HG03045 (cell line): ENCODE measurements at regions not wholly inside any gene's neighbourhood (a gene's known extent, or its start where the extent isn't known, plus 50 kb on each side); places are given as distances from the start of the nearest gene placed in this dataset.

Experiments
- ATAC-seq: cut with Tn5 transposase; IDR thresholded peaks from one replicate; pipeline ENCODE4 v1.9.1; 2021; ENCODE audit warnings: mild to moderate bottlenecking, moderate library complexity; ENCODE audit not compliant: unreplicated experiment

DNA sequence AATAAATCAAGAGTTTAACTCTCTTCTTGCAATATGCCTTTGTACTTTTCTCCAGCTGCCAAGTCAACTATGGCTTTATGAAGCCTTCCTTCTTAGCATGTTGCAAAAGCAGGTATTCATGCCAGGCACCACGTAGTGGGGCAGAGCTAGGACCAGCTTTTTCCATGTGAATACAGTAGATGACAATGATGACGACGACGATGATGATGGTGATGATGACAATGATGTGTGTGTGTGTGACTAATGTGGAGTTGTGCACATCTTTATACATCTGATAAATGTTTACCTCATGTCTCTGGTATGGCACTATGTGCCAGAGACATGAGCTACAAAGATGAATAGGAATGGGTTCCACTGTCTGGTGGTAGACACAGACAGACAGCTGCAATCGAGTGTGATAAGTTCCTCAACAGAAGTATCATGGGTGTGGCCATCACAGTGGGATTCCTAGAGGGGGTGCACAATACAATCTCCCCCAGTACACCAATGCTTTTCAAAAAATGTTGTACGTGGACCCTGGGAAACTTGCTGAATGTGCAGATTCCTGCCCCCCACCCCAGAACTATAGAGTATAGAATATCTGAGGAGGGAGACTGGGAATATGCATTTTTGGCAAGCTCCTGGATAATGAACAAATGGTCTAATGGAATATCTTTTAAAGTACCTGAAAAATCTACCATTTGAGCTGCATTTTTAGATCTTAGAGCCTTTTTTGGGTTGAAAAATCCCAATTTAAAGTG is 183.4 kb downstream of the ABCC12 start:
- no peak for ATAC-seq

DNA sequence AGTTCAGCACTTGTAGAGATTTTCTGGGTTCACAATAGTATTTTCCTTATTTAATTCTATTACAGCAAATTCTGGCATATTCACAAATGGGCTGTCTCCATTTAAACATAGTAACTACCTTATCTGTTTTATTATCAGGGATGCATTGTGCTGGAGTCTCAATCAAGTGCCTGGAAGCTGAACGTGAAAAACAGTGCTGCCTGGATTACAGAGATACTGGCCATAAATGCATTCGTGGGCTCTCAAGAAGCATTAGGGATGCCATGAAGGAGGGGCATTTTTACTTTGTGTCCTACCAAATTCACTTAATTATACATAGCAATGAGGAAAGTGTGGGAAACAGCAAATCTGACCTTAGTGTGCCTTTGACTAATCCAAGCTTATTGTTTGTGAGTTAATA is 184.6 kb downstream of the ABCC12 start:
- no peak for ATAC-seq

DNA sequence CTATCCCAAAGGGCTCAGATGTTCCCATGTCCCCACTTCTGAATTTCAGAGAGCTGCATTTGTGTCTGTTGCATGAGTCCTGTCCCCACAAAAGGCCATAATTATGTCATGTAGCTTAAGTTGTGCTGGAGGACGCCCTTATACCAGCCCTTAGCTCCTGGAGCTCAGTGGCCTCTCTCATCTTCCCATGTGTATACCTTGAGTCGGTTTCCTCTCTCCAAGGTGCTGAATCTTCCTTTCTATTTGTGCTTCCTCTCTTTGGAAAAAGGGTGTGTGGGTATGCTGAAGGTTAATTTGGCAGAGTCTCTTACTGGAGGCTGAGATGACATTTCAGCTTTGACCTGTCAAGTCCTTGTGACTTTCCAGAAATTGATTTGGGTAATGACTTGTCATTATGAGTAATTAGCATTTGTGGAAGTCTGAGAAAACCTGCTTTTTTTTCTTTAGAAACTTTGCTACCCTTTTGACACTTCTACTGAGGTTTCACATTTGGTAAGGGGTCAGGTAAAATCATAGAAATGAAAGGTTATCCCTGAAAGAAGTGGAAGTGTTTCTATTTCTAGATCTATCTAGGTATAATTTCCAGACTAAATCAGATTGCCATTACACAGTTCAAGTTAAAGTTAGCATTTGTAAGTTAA is 185.4 kb downstream of the ABCC12 start:
- no peak for ATAC-seq

DNA sequence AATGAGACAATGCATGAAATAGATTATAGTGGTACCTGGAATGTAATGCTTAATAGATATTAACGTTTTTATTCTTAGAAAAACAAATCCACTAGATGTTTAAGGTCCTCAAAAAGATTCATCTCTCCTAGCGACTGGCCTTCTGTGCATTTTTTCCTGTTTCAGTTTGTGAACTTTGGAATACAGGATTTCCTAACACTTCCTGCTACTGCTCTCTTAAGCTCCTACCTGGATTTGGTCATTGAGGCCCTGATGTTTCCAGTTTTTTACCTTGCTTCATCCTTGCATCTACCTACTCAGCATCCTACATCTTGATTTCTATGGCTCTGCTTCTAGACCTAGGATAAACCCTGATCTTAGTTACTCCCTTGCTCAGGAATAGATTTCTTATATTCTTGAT is 188.4 kb downstream of the ABCC12 start:
- no peak for ATAC-seq

DNA sequence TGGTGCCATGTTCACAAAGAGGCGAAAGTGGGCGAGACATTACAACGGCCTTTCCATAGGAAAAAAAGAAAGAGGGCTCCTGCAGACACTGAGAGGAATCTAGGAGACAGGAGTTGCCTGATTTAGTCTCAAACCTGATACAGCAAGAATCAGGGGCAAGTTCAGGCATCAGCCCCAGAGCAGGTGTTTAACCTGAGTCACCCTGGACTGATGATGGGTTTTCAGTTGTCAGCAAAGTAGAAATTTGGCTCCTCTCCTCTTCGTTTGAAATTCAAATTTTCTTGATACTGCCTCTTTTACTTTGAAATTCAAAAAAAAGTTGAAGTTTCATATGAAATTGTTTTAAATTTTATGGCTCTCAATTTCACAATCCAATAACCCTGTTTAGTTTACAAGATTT is 189.5 kb downstream of the ABCC12 start:
- ATAC-seq, result no peak

DNA sequence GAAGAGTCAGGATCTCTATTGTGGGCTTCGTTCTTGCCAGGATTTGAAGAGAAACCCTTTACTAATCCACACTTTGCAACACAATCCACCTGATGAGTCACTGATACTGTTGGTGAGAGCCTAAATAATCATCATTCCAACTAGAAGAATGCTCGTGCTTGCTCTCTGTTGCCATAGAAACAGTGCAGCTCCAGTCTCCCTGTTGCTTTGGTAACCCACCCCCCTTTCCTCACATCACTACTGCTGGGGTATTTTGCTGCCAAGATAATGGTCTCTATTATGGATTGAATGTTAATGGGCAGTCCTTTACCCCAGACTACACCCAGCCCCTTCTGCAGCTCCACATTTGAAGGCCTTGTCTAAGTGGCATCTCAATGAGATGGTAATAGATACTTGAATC is 190.4 kb downstream of the ABCC12 start:
- no peak for ATAC-seq

DNA sequence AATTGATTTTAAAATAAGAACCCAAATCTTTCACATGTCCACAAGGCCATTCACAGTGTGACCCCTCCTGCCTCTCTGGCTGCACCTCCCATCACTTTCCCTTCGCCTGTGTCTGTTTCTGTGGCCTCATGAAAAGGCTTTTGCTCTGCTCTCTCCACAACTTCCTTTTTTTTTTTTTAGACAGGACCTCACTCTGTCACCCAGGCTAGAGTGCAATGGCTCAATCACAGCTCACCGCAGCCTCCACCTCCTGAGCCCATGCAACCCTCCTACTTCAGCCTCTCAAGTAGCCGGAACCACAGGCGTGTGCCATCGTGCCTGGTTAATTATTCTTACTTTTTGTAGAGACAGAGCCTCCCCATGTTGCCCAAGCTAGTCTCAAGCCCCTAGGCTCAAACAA is 197.1 kb downstream of the ABCC12 start:
- no peak for ATAC-seq

DNA sequence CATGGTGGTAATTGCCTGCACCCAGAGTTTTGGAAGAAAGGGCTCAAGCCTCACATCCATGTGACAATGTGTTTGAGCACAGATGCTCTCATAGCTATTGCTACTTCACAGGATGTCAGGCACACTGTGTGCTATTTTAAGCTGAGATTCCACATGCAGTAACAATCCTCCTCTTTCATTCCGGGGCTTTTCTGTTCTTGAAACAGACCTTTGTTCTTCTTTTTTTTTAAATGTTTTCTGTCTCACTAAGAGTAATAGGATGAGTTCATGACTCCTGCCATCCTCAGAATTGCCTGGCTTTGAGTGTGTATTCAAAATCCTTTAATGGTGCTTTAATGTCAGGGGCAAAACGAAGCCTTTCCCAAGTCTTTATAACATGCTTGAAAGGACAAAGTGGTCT is 198.9 kb downstream of the ABCC12 start:
- no peak for ATAC-seq

DNA sequence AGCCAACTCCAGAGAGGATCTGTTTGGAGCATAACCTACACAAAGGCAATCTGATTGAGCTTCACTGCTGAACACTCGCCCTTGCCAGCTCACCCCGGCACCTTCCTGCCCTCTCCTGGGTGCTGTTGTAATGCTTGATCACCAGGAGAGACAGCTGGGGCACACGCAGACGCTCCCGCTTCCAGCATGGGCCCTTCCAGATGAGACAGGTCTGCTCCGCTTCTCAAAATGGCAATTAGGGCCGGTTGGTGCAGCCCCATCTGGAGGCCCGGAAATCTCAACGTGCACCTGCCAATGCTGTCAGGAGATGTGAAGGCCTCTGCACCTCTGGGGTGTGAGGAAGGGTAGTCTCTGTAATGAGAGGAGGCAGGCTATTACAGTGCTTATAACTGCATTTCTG is 206.1 kb downstream of the ABCC12 start:
- ATAC-seq, result no peak

DNA sequence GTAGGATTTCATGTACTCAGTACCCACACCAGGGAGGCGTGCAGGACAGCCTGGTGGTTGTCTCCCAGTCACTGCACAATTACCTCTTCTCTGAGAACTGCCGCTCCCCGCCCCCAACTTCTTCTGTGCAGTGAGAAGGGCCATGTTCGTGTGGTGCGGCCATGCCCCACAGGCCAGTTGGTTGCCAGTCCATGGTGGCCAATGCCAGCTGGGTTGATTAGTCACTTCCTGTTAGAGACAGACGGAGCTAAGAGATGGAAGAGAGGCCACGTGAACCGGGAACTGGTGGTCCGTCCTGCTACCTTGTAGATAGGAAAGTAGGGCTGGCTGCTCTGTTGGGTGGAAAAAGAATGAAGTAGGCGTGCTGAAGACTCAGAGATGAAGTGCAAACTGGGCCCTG is 206.5 kb downstream of the ABCC12 start:
- ATAC-seq, result no peak

DNA sequence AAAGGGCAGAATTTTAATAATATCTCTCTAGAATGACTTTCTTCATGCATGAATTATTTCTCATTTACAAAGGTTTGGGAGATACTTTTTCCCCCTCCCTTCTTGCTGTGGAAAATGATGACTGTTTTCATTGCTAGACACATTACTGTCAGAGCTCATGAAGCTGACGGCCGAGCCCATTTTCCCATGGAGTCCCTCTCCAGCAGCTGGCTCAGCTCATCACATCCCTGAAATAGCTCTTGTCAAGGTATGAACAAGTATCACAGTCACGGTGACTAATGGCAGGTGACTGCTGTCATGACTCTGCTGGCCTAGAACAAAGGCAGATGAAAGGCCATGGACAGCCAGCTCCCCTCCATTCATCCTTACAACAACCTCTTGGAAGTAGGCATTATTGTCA is 208.1 kb downstream of the ABCC12 start:
- no peak for ATAC-seq

DNA sequence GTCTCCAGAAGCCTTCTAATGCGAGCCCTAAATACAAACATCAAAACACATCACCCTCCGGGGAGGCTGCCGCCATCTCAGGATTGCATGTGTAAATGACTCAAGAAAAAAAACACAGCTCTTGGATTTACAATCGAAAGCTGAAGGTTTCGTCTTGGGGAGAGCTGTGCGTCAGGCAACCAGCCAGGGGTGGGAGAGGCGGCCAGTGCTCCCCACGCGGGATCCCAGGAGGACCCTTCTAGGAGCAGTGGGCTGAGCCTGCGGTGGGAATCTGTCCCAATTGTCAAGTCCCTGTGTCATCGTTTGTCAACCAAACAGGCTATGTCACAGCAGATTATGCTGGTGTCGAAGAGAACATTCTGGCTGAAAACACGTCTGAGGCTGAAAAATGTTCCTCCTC is 209.7 kb downstream of the ABCC12 start:
- no peak for ATAC-seq

DNA sequence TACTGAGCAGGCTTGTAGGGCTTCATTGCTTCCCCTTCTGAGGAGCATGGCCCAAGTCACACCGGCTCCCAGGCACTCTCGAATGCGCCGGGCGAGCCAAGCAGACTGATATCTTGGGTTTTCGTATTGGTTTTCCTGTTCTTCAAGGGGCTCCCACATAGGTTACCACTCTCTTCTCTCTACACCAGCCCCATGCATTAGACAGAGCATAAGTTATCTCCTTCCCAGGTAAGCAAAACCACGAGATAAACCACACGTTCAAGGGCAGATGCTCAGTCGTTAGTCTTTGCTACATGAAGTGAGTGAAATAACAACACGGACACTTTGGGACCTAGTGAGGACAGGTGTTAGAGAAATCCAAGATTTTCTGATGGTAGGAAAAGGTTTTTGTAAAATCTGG is 211.2 kb downstream of the ABCC12 start:
- no peak for ATAC-seq

DNA sequence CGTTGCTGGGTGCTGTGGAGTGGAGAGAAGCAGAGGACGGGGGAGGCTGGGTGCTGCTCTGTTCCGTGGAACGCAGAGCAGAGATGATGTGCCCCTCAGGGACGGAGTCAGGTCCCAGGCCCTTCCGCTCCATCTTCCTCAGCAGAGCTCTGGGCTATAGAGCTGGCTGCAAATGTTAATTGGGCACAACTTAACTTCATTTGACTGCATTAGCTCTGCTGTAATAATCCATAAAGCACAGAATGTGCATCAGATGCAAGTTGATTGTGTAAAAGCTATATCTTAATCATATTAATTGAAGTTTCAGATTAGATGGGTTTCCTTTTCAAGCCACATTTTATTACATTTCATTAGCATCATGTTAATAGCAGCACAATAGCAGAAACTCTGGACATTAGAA is 212.6 kb downstream of the ABCC12 start:
- no peak for ATAC-seq

DNA sequence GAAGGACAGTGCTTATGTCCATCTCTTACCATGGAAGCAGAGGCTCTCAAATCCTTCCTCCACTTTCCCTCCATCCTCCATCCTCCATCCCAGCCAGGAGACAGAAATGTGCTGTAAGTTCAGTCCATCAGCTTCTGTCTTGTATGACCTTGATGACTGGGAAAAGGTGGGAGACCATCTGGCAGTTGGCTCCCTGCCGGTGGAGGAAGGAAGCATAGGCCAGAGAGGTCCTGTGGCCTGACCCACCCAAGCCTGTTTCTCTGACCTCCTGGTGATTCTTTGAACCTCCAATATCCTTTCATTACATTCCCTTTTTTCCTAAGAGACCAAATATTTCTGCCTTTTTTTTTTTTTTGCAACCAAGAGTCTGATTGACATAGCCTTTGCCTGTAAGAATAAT is 215.3 kb downstream of the ABCC12 start:
- no peak for ATAC-seq

DNA sequence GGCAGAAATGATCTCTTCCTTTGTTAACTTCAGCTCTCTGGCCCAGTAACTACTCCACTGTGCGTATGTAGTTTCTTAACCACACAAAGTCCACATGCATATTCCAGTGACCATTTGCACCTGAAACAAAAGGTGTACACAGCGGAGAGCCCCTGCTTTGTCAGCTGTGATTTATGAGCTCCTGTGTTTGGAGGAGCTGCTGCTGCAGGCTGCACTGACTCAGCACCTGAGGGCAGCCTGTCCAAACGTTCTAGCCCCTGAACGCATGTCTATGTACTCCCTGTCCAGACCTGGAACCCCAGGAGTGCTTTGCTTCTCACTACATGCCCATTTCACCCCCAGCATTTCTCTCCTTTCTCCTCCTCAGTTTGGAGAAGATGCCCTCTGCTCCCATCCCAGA is 216.1 kb downstream of the ABCC12 start:
- ATAC-seq, result no peak

DNA sequence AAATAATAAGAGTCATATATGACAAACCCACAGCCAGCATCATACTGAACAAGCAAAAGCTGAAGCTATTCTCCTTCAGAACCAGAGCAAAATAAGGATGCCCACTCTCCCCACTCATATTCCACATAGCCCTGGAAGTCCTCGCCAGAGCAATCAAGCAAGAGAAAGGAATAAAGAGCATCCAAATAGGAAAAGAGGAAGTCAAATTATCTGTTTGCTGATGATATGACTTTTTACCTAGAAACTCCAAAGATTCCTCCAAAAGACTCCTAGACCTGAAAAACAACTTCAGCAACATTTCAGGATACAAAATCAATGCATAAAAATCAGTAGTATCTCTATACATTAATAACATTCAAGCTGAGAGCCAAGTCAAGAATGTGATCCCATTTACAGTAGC is 217.5 kb downstream of the ABCC12 start:
- ATAC-seq, result no peak

DNA sequence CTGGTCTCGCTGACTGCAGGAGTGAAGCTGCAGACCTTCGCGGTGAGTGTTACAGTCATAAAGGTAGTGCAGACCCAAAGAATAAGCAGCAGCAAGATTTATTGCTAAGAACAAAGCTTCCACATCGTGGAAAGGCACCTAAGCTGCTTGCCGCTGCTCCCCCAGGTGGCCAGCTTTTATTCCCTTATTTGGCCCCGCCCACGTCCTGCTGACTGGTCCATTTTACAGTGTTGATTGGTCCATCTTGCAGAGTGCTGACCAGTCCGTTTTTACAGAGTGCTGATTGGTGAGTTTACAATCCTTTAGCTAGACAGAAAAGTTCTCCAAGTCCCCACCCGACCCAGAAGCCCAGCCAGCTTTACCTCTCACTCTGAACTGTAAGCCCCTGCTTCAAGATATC is 227.8 kb downstream of the ABCC12 start:
- ATAC-seq, result no peak

DNA sequence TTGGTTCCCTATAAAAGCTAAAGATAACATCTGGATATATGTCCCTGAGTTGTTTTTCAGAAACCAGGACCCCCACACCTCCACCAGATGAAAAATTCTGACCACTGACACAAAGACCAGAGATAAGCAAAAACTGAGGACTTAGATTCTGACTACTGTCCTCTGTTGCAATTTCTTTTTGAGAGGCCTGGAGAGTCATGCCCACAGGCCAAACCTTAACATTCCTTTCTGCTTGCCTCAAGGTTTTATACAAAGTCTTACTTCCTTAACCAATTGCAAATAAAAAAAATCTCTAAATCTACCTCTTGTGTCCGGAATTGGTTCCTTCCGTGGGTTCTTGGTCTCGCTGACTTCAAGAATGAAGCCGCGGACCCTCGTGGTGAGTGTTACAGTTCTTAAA is 228.5 kb downstream of the ABCC12 start:
- no peak for ATAC-seq

DNA sequence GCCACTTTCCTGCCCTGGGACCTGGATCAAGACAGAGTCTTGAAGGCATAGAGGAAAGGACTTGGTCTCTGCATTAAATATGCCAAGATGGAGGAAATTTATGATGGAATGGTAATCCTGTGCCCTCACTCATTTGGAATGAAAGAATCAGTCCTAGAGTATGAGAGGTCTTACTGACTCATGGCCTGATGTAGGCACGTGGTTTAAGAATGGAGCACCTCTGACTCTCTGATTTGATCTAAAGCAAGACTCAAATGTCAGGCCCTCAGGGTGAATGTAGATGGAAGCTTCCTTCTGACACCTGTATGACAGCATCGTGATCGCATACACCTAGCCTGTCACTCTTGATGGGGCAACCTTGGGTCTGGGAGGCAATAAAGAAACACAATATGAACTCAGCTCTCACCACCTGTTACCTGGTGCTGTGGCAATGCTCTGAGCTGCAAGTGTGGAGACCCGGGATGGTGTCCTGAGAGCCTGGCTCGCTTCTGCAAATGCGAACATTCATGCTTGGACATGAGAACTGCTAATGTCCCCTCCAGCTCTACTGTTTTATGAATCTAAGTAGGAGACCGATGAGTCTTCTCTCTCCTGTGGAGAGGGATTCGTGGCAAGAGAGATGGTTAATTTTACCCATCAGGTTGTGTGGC is 229.9 kb downstream of the ABCC12 start:
- no peak for ATAC-seq

DNA sequence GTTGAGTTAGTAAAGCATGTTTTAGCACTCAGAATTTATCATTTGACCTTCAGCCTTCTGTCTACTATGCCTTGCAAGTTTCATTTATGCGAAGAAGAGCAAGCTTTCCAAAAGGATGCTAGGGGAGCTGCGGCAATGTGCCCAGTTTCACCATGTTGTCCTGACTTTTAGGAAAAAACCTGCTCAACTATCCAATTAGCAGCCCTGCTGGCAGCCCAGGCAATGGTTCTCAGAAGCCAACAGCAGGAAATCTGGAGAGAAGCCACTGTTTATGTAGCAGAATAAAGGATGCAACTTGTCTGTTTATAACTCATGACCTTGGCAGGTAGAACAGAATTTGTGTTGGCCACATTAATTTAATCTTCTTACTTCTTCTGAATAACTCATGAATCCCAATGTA is 230.8 kb downstream of the ABCC12 start:
- no peak for ATAC-seq

DNA sequence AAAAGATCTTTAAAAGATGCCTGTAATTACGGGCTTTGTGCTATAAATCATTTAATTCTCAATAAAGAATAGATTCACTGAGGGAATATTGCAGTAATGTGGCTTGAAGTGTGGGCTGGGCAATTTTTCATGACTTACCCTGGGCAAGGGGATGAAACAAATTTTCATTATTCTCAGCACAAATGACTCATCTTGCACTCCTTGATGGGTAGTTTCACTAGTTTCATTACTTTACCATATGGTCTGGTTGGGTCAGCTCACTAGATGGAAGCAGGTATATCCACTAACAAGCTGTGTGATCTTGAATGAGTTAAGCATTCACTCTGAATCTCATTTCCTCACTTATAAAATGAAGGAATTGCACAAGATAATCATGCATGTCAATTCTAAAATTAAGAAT is 234.3 kb downstream of the ABCC12 start:
- no peak for ATAC-seq
